K562 (cell line): ENCODE measurements at regions not wholly inside any gene's neighbourhood (a gene's known extent, or its start where the extent isn't known, plus 50 kb on each side); places are given as distances from the start of the nearest gene placed in this dataset.

ENCODE experiments used
- ATAC-seq: fragments of 200-7000 bp; cut with Tn5 transposase; 3 replicates; pipeline ENCODE4 v1.9.1; 2020; ENCODE audit warnings: moderate library complexity
- BruUV-seq: library from RNA; stranded (reverse); fragments of 400-500 nt; replicated peaks from 2 replicates; lab custom pipeline; 2021; lab: Mats Ljungman, UMichigan
- CTCF ChIA-PET: fragments of 300-600 bp; formaldehyde crosslinking; extraction: SDS; loops from one replicate; lab custom pipeline; 2021; ENCODE audit warnings: low intra/inter-chr PET ratio; lab: Yijun Ruan, JAX
- POLR2A ChIA-PET: fragments of 300-600, 350-650 bp; sonication (Branson Sonifier 250); formaldehyde crosslinking; extraction: SDS; loops from one replicate; lab custom pipeline; 2021; ENCODE audit warnings: antibody characterized with exemption, inconsistent platforms; lab: Yijun Ruan, JAX
- DNase-seq, 4 experiments: peaks; one replicate each; pipeline versions ENCODE4 v3.0.0 to v3.0.0-alpha.2; 2011 to 2018; ENCODE audit warnings: low spot score in 3 of 4, mixed read lengths in 3 of 4; ENCODE audit errors: extremely low read depth in 1 of 4
- FAIRE-seq: peaks from 2 replicates; lab custom pipeline; 2011; peaks lifted over from hg19 to GRCh38; lab: Jason Lieb, UNC
- H2AFZ ChIP-seq: 2 replicates; pipeline ENCODE4 v1.6.0; 2011; ENCODE audit warnings: low read depth, low read length, control low read depth, inconsistent platforms
- H3K27ac ChIP-seq: fragments of 200-600 bp; 3 replicates; pipeline ENCODE4 v1.8.0; 2011; ENCODE audit warnings: low read depth, mild to moderate bottlenecking, control low read depth, inconsistent platforms, low read length, moderate library complexity, mixed read lengths; ENCODE audit errors: extremely low read depth
- H3K27me3 ChIP-seq, 2 experiments: fragments of 300-600 bp in 1 of 2; 2 replicates in 1 of 2; 3 replicates in 1 of 2; pipeline versions ENCODE4 v1.6.0 to v1.8.0; 2011; ENCODE audit warnings: inconsistent platforms in 2 of 2, low read length in 2 of 2, mild to moderate bottlenecking in 1 of 2, mixed read lengths in 1 of 2, moderate library complexity in 1 of 2; ENCODE audit not compliant: control insufficient read depth in 2 of 2, insufficient read depth in 2 of 2
- H3K36me3 ChIP-seq: fragments of 300-600 bp; 3 replicates; pipeline ENCODE4 v1.8.0; 2011; ENCODE audit warnings: mild to moderate bottlenecking, low read length, inconsistent platforms; ENCODE audit not compliant: control insufficient read depth, insufficient read depth
- H3K4me1 ChIP-seq, 2 experiments: fragments of 200-600 bp in 1 of 2; replicated peaks in 1 of 2; 2 replicates in 1 of 2; 3 replicates in 1 of 2; pipeline versions ENCODE4 v1.5.1 to v1.8.0; 2011; ENCODE audit warnings: inconsistent platforms in 2 of 2, low read length in 2 of 2, mild to moderate bottlenecking in 1 of 2, mixed read lengths in 1 of 2, moderate library complexity in 1 of 2; ENCODE audit not compliant: control insufficient read depth in 2 of 2, insufficient read depth in 2 of 2
- H3K4me2 ChIP-seq: 2 replicates; pipeline ENCODE4 v1.6.1; 2011; ENCODE audit warnings: low read length, control low read depth, inconsistent platforms, mixed read lengths; ENCODE audit not compliant: insufficient read depth
- H3K4me3 ChIP-seq: fragments of 200-600 bp; sonication (generic), shearing (Covaris generic); 2 replicates; pipeline ENCODE4 v1.5.1; 2016; ENCODE audit warnings: control low read depth, inconsistent platforms
- H3K79me2 ChIP-seq: fragments of 200-600 bp; 3 replicates; pipeline ENCODE4 v1.8.0; 2011; ENCODE audit warnings: low read length, inconsistent platforms; ENCODE audit not compliant: control insufficient read depth, insufficient read depth
- H3K9ac ChIP-seq, 2 experiments: 2 replicates each; pipeline versions ENCODE4 v1.6.0 to v1.6.1; 2011; ENCODE audit warnings: low read depth in 2 of 2, low read length in 2 of 2, control low read depth in 1 of 2, inconsistent platforms in 1 of 2, mild to moderate bottlenecking in 1 of 2, mixed read lengths in 1 of 2; ENCODE audit not compliant: insufficient read depth in 1 of 2
- H3K9me1 ChIP-seq: one replicate; pipeline ENCODE4 v1.6.0; 2011; ENCODE audit warnings: inconsistent platforms, mild to moderate bottlenecking, low read length, moderate library complexity; ENCODE audit not compliant: control insufficient read depth, insufficient read depth
- H3K9me3 ChIP-seq: replicated peaks from 2 replicates; pipeline ENCODE4 v1.5.1; 2011; ENCODE audit warnings: low read depth, low read length, inconsistent platforms; ENCODE audit not compliant: control insufficient read depth, insufficient read depth
- H4K20me1 ChIP-seq: replicated peaks from 2 replicates; pipeline ENCODE4 v1.6.1; 2011; ENCODE audit warnings: low read length, inconsistent platforms, mixed read lengths; ENCODE audit not compliant: control insufficient read depth, insufficient read depth
- ARID2 ChIP-seq: fragments of 450-650 bp; IDR thresholded peaks from 2 replicates; pipeline ENCODE4 v1.6.1; 2017; ENCODE audit warnings: antibody characterized with exemption, mild to moderate bottlenecking
- ARID3B ChIP-seq: fragments of 250-450 bp; sonication (Bioruptor Pico); IDR thresholded peaks from 2 replicates; pipeline ENCODE4 v1.4.0; 2020; ENCODE audit warnings: borderline replicate concordance
- CBX3 ChIP-seq, 2 experiments: IDR thresholded peaks; 1 replicate in 1 of 2; 2 replicates in 1 of 2; pipeline ENCODE4 v1.6.1; 2012; ENCODE audit warnings: inconsistent platforms in 2 of 2, low read length in 2 of 2, borderline replicate concordance in 1 of 2, control low read depth in 1 of 2
- CHCHD3 ChIP-seq: fragments of 250-450 bp; sonication (Bioruptor Pico); IDR thresholded peaks from 2 replicates; pipeline ENCODE4 v2.1.2; 2022; ENCODE audit warnings: mild to moderate bottlenecking
- FOXA1 ChIP-seq: fragments of 450-650 bp; IDR thresholded peaks from 2 replicates; pipeline ENCODE4 v1.6.1; 2016; ENCODE audit warnings: mild to moderate bottlenecking, borderline replicate concordance
- ILK ChIP-seq: fragments of 450-650 bp; IDR thresholded peaks from 2 replicates; pipeline ENCODE4 v1.6.1; 2016; ENCODE audit warnings: missing genetic modification characterization, low read depth, mild to moderate bottlenecking, missing compliant biosample characterization, moderate library complexity, borderline replicate concordance
- LEF1 ChIP-seq: fragments of 450-650 bp; IDR thresholded peaks from 2 replicates; pipeline ENCODE4 v1.6.1; 2016; ENCODE audit warnings: mild to moderate bottlenecking
- NFIX ChIP-seq: fragments of 250-450 bp; sonication (Bioruptor Pico); IDR thresholded peaks from 2 replicates; pipeline ENCODE4 v1.4.0; 2020; ENCODE audit warnings: low read depth, mild to moderate bottlenecking, moderate library complexity
- NFYB ChIP-seq: IDR thresholded peaks from 2 replicates; pipeline ENCODE4 v1.6.1; 2011; ENCODE audit warnings: mild to moderate bottlenecking, moderate library complexity; ENCODE audit not compliant: insufficient read length; ENCODE audit errors: extremely low read depth
- NR4A1 ChIP-seq, 2 experiments: fragments of 250-450 bp in 1 of 2; fragments of 450-650 bp in 1 of 2; sonication (Bioruptor Pico) in 1 of 2; IDR thresholded peaks; 2 replicates each; pipeline versions ENCODE4 v1.4.0 to v1.6.1; 2016 to 2020; ENCODE audit warnings: mild to moderate bottlenecking in 2 of 2, missing compliant biosample characterization in 1 of 2, missing genetic modification characterization in 1 of 2, moderate library complexity in 1 of 2
- RERE ChIP-seq: sonication (generic); formaldehyde crosslinking; IDR thresholded peaks from 2 replicates; pipeline ENCODE4 v1.8.0; 2023; ENCODE audit warnings: missing genetic modification reagents, mild to moderate bottlenecking, borderline replicate concordance
- SNIP1 ChIP-seq: fragments of 450-650 bp; IDR thresholded peaks from 2 replicates; pipeline ENCODE4 v1.7.1; 2017; ENCODE audit warnings: low read depth, mild to moderate bottlenecking
- WGBS: fragments of 100-300 bp; shearing (Covaris generic); methylation state at CpG from one replicate; pipeline ENCODE4 v1.1.6; 2016; ENCODE audit warnings: low coverage, mixed read lengths; ENCODE audit not compliant: insufficient coverage; ENCODE audit errors: missing lambda C conversion rate; 5-methylcytosine and 5-hydroxymethylcytosine counted together
- in situ Hi-C: fragments of 300-500 bp; cut with MboI; formaldehyde crosslinking; loops from 4 replicates; pipeline ENCODE4 v1.15.0; 2018; ENCODE audit warnings: inconsistent platforms, mixed read lengths
- intact Hi-C: fragments of 100-400 bp; cut with micrococcal nuclease; formaldehyde crosslinking; loops from 2 replicates; pipeline ENCODE4 v1.14.2; 2022
- TF ChIP-seq, protein P1 (sequence below): fragments of 450-650 bp; formaldehyde crosslinking; IDR thresholded peaks from 2 replicates; pipeline ENCODE4 v1.4.0; 2020; ENCODE audit warnings: mild to moderate bottlenecking, moderate library complexity

DNA sequence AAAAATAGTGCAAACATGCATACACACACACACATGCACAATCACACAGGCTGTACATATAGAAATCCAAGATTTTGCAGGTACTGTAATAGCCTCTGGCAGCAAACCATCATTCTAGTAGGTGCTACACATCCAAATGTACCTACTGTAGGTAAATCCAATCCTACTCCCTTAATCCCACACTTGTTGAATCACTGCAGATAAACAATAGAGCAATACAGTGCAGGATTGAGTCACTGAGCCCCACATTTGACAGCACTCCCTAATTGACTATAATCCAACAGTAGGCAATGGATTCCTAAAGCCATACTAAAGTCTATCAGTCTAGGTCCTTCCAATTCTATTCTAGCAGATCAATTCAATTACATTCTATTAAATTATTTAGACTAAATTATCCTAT lies 1640.5 kb upstream of the CDH9 start (continued):
- TF ChIP-seq NFYB (no peak), ARID2 (no peak), ARID3B (CRISPR knock-in tag) (no peak), NFIX (CRISPR knock-in tag) (no peak), SNIP1 (no peak), LEF1 (no peak)

DNA sequence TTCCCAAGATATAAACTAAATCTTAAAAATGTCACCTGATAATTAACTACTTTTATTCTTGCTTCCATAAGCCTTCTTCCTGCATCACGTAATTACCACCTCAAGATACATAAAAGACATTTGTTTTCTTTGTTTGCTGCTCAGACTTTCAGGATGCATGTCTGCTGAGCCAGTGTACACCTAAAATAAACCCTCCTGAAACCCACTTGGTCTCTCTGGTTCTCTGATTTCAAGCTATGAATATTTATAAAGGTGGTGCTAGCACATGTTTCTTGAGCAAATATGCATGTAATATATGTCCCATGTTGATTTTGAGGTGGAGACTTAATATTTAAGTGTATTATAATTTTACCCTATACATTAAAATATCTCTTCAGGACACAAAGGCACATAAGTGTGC lies 1627.7 kb upstream of the CDH9 start:
- POLR2A ChIA-PET = no interaction called here
- Histone ChIP-seq H3K9ac (no peak overlapping the region), H3K4me3 (no peak overlapping the region), H3K4me1 (no peaks in the 10 kb centered on the region), H3K9me3 (no peaks in the 10 kb centered on the region), H3K4me2 (no peak overlapping the region), H3K36me3 (no peaks in the 10 kb centered on the region), H3K9me1 (no peaks in the 10 kb centered on the region), H3K79me2 (no peaks in the 10 kb centered on the region), H4K20me1 (no peaks in the 10 kb centered on the region), H2AFZ (no peak overlapping the region), H3K27ac (no peak overlapping the region), H3K27me3 (no peaks in the 10 kb centered on the region)
- no peak for DNase-seq
- in situ Hi-C loops (no loop called here), intact Hi-C loops (no loop called here)
- TF ChIP-seq ILK (tag) (no peak), CBX3 (IDR thresholded peaks at IDR 0.05; ENCODE audit: borderline replicate concordance in 1 of 2, low read length in 2 of 2) (no peak), FOXA1 (no peak), CHCHD3 (CRISPR knock-in tag) (no peak), RERE (no peak), NR4A1 (CRISPR knock-in tag; IDR thresholded peaks at IDR 0.05) (no peak), NR4A1 (tag; IDR thresholded peaks at IDR 0.05) (no peak)
- TF ChIP-seq, protein P1, sequence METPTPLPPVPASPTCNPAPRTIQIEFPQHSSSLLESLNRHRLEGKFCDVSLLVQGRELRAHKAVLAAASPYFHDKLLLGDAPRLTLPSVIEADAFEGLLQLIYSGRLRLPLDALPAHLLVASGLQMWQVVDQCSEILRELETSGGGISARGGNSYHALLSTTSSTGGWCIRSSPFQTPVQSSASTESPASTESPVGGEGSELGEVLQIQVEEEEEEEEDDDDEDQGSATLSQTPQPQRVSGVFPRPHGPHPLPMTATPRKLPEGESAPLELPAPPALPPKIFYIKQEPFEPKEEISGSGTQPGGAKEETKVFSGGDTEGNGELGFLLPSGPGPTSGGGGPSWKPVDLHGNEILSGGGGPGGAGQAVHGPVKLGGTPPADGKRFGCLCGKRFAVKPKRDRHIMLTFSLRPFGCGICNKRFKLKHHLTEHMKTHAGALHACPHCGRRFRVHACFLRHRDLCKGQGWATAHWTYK (CRISPR knock-in tag) = no peak
- BruUV-seq = no TSS peak
- no peak for FAIRE-seq
- no peak for ATAC-seq
- WGBS = 0% methylated on average over 1 of the region's 1 CpG
- CTCF ChIA-PET = no interaction called here
